ENCODE measurements at regions not wholly inside any gene's neighbourhood (a gene's known extent, or its start where the extent isn't known, plus 50 kb on each side); places are given as distances from the start of the nearest gene placed in this dataset.

DNA sequence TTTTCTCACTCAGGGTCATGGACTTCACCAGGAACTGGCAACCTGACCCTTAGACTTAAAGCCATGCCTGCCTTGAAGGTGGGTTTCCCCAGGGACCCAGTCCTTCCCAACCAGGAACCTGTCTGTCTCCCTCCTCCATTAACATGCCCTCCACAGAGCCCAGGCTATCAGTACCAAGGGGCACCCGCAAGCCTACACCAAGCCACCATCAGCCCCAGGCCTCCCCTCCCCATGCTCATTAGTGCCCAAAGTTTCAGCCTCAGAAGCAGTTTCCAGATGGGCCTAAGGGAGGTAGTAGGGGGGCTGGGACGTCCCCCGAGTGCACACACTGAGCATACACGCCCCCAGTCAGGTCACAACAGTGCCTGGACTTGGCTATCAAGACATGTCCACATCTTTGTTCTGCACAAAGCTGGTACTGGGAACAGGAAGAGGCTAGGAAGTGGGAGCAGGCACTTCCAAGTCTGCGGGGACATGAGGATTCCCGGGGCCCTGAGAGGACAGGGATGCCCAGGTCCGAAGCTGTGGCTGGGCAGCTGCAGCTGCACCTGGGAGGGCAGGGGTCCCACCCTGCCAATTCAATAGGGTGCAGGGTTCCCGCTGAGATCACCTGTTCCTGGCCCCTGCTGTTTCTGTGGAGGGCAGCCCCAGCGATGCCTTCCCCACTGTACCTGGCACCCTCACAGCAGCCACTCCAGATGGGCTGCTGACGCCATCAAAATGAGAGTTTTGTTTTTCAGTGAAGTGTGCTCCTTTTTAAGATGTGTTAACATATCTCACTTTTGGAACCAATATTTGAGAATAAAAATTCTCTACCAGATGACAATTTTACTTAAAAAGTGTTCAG, 731.4 kb downstream of the NR4A2 start:
- TF ChIP-seq, protein P1, sequence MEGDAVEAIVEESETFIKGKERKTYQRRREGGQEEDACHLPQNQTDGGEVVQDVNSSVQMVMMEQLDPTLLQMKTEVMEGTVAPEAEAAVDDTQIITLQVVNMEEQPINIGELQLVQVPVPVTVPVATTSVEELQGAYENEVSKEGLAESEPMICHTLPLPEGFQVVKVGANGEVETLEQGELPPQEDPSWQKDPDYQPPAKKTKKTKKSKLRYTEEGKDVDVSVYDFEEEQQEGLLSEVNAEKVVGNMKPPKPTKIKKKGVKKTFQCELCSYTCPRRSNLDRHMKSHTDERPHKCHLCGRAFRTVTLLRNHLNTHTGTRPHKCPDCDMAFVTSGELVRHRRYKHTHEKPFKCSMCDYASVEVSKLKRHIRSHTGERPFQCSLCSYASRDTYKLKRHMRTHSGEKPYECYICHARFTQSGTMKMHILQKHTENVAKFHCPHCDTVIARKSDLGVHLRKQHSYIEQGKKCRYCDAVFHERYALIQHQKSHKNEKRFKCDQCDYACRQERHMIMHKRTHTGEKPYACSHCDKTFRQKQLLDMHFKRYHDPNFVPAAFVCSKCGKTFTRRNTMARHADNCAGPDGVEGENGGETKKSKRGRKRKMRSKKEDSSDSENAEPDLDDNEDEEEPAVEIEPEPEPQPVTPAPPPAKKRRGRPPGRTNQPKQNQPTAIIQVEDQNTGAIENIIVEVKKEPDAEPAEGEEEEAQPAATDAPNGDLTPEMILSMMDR (IDR thresholded peaks at IDR 0.05), result no peak
- TF ChIP-seq POLR2A (IDR thresholded peaks at IDR 0.05), result no peak

Data from heart left ventricle (tissue), 13 donors.